ENCODE measurements at regions not wholly inside any gene's neighbourhood (a gene's known extent, or its start where the extent isn't known, plus 50 kb on each side); places are given as distances from the start of the nearest gene placed in this dataset.

GRCh38 chr1:157893686-157894085, 52.1 kb upstream of the CD5L start:
- no peak for TF ChIP-seq CTCF (IDR thresholded peaks at IDR 0.05)
- no peak overlapping the region for H3K27ac ChIP-seq
- intact Hi-C loops (cut with DNase I), result no loop called here
- no peaks in the 10 kb centered on the region for H3K27me3 ChIP-seq
- H3K9me3 ChIP-seq, result no peaks in the 10 kb centered on the region
- H3K4me3 ChIP-seq, result no peak overlapping the region
- DNase-seq, result no peak
- no peaks in the 10 kb centered on the region for H3K36me3 ChIP-seq
- no peak overlapping the region for H3K9ac ChIP-seq (ENCODE audit: low read depth in 2 of 2, low read length in 2 of 2)
- H3K4me1 ChIP-seq, result no peaks in the 10 kb centered on the region

GRCh38 chr1:157894613-157895165, 53.1 kb upstream of the CD5L start:
- intact Hi-C loops (cut with DNase I), result no loop called here
- DNase-seq, result no peak
- H3K36me3 ChIP-seq, result no peaks in the 10 kb centered on the region
- no peaks in the 10 kb centered on the region for H3K4me1 ChIP-seq
- H3K9ac ChIP-seq (ENCODE audit: low read depth in 2 of 2, low read length in 2 of 2), result no peak overlapping the region
- no peak for TF ChIP-seq CTCF (IDR thresholded peaks at IDR 0.05)
- H3K9me3 ChIP-seq, result no peaks in the 10 kb centered on the region
- no peak overlapping the region for H3K4me3 ChIP-seq
- H3K27me3 ChIP-seq, result no peaks in the 10 kb centered on the region
- no peak overlapping the region for H3K27ac ChIP-seq

GRCh38 chr1:157910270-157910669, 68.7 kb upstream of the CD5L start:
- intact Hi-C loops (cut with DNase I), result no loop called here
- TF ChIP-seq CTCF (IDR thresholded peaks at IDR 0.05), result no peak
- DNase-seq, result no peak
- H3K4me1 ChIP-seq, result no peaks in the 10 kb centered on the region
- no peaks in the 10 kb centered on the region for H3K27me3 ChIP-seq
- no peak overlapping the region for H3K4me3 ChIP-seq
- no peak overlapping the region for H3K27ac ChIP-seq
- H3K9ac ChIP-seq (ENCODE audit: low read depth in 2 of 2, low read length in 2 of 2), result no peak overlapping the region
- no peaks in the 10 kb centered on the region for H3K36me3 ChIP-seq
- no peaks in the 10 kb centered on the region for H3K9me3 ChIP-seq

- no peaks in the 10 kb centered on the region for H3K9me3 ChIP-seq
- TF ChIP-seq CTCF (IDR thresholded peaks at IDR 0.05), result no peak
- H3K9ac ChIP-seq (ENCODE audit: low read depth in 2 of 2, low read length in 2 of 2), result no peak overlapping the region
- no peaks in the 10 kb centered on the region for H3K4me1 ChIP-seq
- H3K27ac ChIP-seq, result no peak overlapping the region
- DNase-seq, result no peak
- intact Hi-C loops (cut with DNase I), result no loop called here
- no peaks in the 10 kb centered on the region for H3K27me3 ChIP-seq
- no peak overlapping the region for H3K4me3 ChIP-seq
- H3K36me3 ChIP-seq, result no peaks in the 10 kb centered on the region
Measured at GRCh38 chr1:157915859-157916258, 74.3 kb upstream of the CD5L start.

- Histone ChIP-seq H3K4me1 (no peaks in the 10 kb centered on the region), H3K4me3 (no peak overlapping the region), H3K9ac (ENCODE audit: low read depth in 2 of 2, low read length in 2 of 2) (no peak overlapping the region), H3K9me3 (no peaks in the 10 kb centered on the region), H3K36me3 (no peaks in the 10 kb centered on the region), H3K27me3 (no peaks in the 10 kb centered on the region), H3K27ac (no peak overlapping the region)
- intact Hi-C loops (cut with DNase I), result no loop called here
- TF ChIP-seq CTCF (IDR thresholded peaks at IDR 0.05), result no peak
- no peak for DNase-seq
Measured at GRCh38 chr1:157916887-157917570, 75.4 kb upstream of the CD5L start.
